Fibroblast of lung (primary cell): ENCODE measurements at regions not wholly inside any gene's neighbourhood (a gene's known extent, or its start where the extent isn't known, plus 50 kb on each side); places are given as distances from the start of the nearest gene placed in this dataset.

Experiments used
- DNase-seq, 2 donors: peaks; one replicate each; pipeline versions ENCODE4 v3.0.0 to v3.0.0-alpha.2; 2010; ENCODE audit warnings: low read depth in 2 of 2
- H2AFZ ChIP-seq: 2 replicates; pipeline ENCODE4 v1.5.1; 2012; ENCODE audit warnings: low read length, control low read depth, inconsistent platforms
- H3K27ac ChIP-seq: 2 replicates; pipeline ENCODE4 v1.5.1; 2011; ENCODE audit warnings: low read length, control low read depth; ENCODE audit not compliant: insufficient read depth
- H3K27me3 ChIP-seq: 2 replicates; pipeline ENCODE4 v1.5.1; 2011; ENCODE audit warnings: mild to moderate bottlenecking, low read length; ENCODE audit not compliant: control insufficient read depth, insufficient read depth
- H3K36me3 ChIP-seq: 2 replicates; pipeline ENCODE4 v1.5.1; 2011; ENCODE audit warnings: low read length; ENCODE audit not compliant: control insufficient read depth, insufficient read depth
- H3K4me1 ChIP-seq: 2 replicates; pipeline ENCODE4 v1.5.1; 2011; ENCODE audit warnings: low read length; ENCODE audit not compliant: control insufficient read depth, insufficient read depth; ENCODE audit errors: extremely low read depth
- H3K4me2 ChIP-seq: 2 replicates; pipeline ENCODE4 v1.5.1; 2011; ENCODE audit warnings: low read length, control low read depth; ENCODE audit not compliant: insufficient read depth; ENCODE audit errors: extremely low read depth
- H3K4me3 ChIP-seq, 4 experiments: fragments of 200-600 bp in 1 of 4; sonication (generic) in 1 of 4; replicated peaks in 1 of 4; 2 replicates each; pipeline ENCODE4 v1.5.1; 2011 to 2016; ENCODE audit warnings: low read length in 4 of 4, low read depth in 3 of 4, mild to moderate bottlenecking in 3 of 4, control low read depth in 2 of 4, inconsistent platforms in 1 of 4, mixed read lengths in 1 of 4; ENCODE audit not compliant: insufficient read depth in 1 of 4; ENCODE audit errors: control extremely low read depth in 1 of 4
- H3K79me2 ChIP-seq: 2 replicates; pipeline ENCODE4 v1.5.1; 2012; ENCODE audit warnings: mild to moderate bottlenecking, low read length, inconsistent platforms; ENCODE audit not compliant: control insufficient read depth, insufficient read depth
- H3K9ac ChIP-seq: 2 replicates; pipeline ENCODE4 v1.5.1; 2011; ENCODE audit warnings: mild to moderate bottlenecking, low read length, control low read depth; ENCODE audit not compliant: insufficient read depth
- H3K9me3 ChIP-seq: 2 replicates; pipeline ENCODE4 v1.5.1; 2012; ENCODE audit warnings: low read depth, low read length; ENCODE audit not compliant: control insufficient read depth, insufficient read depth
- H4K20me1 ChIP-seq: 2 replicates; pipeline ENCODE4 v1.5.1; 2011; ENCODE audit warnings: low read length; ENCODE audit not compliant: control insufficient read depth, insufficient read depth; ENCODE audit errors: extremely low read depth
- CTCF ChIP-seq, 2 donors: IDR thresholded peaks in 1 of 2; conservative IDR thresholded peaks in 1 of 2; 1 replicate in 1 of 2; 2 replicates in 1 of 2; pipeline ENCODE4 v1.5.1; 2011 to 2012; ENCODE audit warnings: low read length in 2 of 2, control low read depth in 1 of 2, inconsistent platforms in 1 of 2, low read depth in 1 of 2, mild to moderate bottlenecking in 1 of 2
- EZH2 ChIP-seq: IDR thresholded peaks from 2 replicates; pipeline ENCODE4 v1.5.1; 2012; ENCODE audit warnings: low read length, control low read depth, mild to moderate bottlenecking; ENCODE audit errors: missing control alignments

DNA sequence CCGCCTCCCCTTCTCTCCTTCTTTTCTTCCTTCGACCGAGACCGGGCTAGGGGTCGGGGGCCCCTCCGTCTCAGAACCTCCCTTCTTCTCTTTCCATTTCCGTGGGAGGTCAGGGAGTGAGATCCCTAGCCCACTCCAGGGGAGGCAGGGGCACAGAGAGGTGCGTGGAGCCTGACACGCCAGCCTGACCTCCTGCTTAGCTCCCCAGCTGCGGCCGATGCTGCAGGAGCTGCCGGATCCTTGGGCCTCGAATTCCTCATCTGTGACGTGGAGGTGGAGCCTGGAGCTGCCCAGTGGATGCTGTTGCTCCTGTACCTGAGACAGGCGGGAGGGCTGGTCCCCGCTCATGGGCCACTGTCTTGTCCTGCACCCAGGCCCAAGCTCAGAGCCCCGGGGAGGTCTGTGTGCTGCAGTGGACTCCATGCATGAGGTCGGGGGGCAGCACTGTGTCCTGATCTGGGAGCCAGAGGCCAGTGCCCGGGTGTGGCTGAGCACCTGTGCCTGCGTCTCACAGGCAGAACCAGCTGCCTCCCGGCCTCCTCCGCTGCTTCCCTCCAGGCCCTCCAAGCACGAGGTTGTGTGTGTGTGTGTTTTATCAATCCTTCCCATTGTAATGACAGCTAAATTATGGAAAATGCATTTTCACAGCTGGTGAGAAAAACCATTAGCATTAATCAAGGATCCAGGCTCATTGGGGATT lies 55.3 kb upstream of the TTC34 start:
- no peak overlapping the region for H2AFZ ChIP-seq
- H3K9me3 ChIP-seq: no peaks in the 10 kb centered on the region
- no peaks in the 10 kb centered on the region for H3K27me3 ChIP-seq
- no peak for TF ChIP-seq EZH2
- TF ChIP-seq CTCF (conservative IDR thresholded peaks at IDR 0.05 in 1 of 2, IDR thresholded peaks at IDR 0.05 in 1 of 2; ENCODE audit: low read depth in 1 of 2, low read length in 2 of 2): no peak
- H3K4me1 ChIP-seq: no peaks in the 10 kb centered on the region
- no peak overlapping the region for H3K9ac ChIP-seq
- H3K4me3 ChIP-seq: no peak overlapping the region
- no peaks in the 10 kb centered on the region for H3K36me3 ChIP-seq
- H4K20me1 ChIP-seq: no peaks in the 10 kb centered on the region
- no peak for DNase-seq
- no peak overlapping the region for H3K27ac ChIP-seq
- no peaks in the 10 kb centered on the region for H3K79me2 ChIP-seq
- no peak overlapping the region for H3K4me2 ChIP-seq

DNA sequence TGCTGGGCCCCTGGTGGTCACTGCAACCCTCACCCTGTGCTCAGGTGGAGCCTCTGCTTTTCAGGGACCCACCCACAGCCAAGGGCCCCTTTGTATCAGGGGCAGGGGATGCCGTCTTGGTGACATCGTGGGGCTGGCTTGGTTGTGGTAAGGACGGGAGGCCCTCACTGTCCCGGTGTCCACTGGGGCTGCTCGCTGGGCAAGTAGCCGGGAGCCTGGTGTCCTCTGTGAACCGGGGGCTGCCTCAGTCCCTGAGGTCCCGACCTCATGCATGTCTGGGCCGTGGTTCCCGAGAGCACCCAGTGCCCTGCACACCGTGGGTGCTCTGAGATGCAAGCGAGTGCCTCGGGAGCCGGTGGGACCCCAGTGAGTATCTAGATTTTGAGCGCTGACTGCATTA lies 56.0 kb upstream of the TTC34 start:
- Histone ChIP-seq H2AFZ (no peak overlapping the region), H4K20me1 (no peaks in the 10 kb centered on the region), H3K9me3 (no peaks in the 10 kb centered on the region), H3K36me3 (no peaks in the 10 kb centered on the region), H3K4me2 (no peak overlapping the region), H3K4me1 (no peaks in the 10 kb centered on the region), H3K79me2 (no peaks in the 10 kb centered on the region), H3K27me3 (no peaks in the 10 kb centered on the region), H3K27ac (no peak overlapping the region), H3K9ac (no peak overlapping the region), H3K4me3 (no peak overlapping the region)
- no peak for DNase-seq
- TF ChIP-seq CTCF (conservative IDR thresholded peaks at IDR 0.05 in 1 of 2, IDR thresholded peaks at IDR 0.05 in 1 of 2; ENCODE audit: low read depth in 1 of 2, low read length in 2 of 2) (no peak), EZH2 (no peak)

DNA sequence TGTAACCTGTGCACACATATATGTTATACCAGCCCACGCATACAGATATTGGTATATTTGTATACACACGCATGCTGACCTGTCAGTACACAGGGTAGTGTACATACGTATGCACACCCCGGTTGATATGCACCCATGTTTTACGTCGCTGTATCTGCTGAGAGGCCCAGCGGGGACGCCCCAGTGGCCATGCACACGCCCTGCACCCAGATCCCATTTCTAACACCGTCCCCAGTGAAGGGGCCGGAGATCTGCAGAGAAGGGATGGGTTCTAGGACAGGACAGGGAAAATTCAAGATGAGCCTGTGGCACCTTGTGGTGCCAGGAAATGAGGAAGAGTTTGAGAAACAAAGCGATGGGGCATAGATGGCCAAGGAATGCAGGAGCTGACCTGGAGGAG lies 57.2 kb upstream of the TTC34 start:
- Histone ChIP-seq H3K4me3 (no peak overlapping the region), H3K27me3 (no peaks in the 10 kb centered on the region), H2AFZ (no peak overlapping the region), H3K9me3 (no peaks in the 10 kb centered on the region), H3K9ac (no peak overlapping the region), H3K4me2 (no peak overlapping the region), H3K36me3 (no peaks in the 10 kb centered on the region), H3K79me2 (no peaks in the 10 kb centered on the region), H3K4me1 (no peaks in the 10 kb centered on the region), H3K27ac (no peak overlapping the region), H4K20me1 (no peaks in the 10 kb centered on the region)
- no peak for DNase-seq
- TF ChIP-seq CTCF (conservative IDR thresholded peaks at IDR 0.05 in 1 of 2, IDR thresholded peaks at IDR 0.05 in 1 of 2; ENCODE audit: low read depth in 1 of 2, low read length in 2 of 2): no peak
- TF ChIP-seq EZH2: no peak
